HG03108 (cell line): ENCODE measurements at regions not wholly inside any gene's neighbourhood (a gene's known extent, or its start where the extent isn't known, plus 50 kb on each side); places are given as distances from the start of the nearest gene placed in this dataset.
"Not testable (repeated sequence)": the region's sequence is repeated elsewhere in the genome, so short reads cannot be mapped to it uniquely, and the experiment has no call there.

Experiments used
- ATAC-seq: cut with Tn5 transposase; IDR thresholded peaks from one replicate; pipeline ENCODE4 v1.9.1; 2021; ENCODE audit warnings: moderate library complexity; ENCODE audit not compliant: unreplicated experiment

- ATAC-seq, result not testable (repeated sequence)
These were observed 151.4 kb upstream of the RGS17 start for GRCh38 chr6:153282456-153282855.

- no peak for ATAC-seq
These were observed 144.9 kb upstream of the RGS17 start for GRCh38 chr6:153275997-153276396.

- ATAC-seq, result no peak
These were observed 141.3 kb upstream of the RGS17 start for GRCh38 chr6:153272201-153272980.

- ATAC-seq, result no peak
These were observed 132.4 kb upstream of the RGS17 start for GRCh38 chr6:153263489-153263888.

GRCh38 chr6:153251326-153251725 lies 120.2 kb upstream of the RGS17 start:
- no peak for ATAC-seq

GRCh38 chr6:153237670-153238069 lies 106.6 kb upstream of the RGS17 start:
- no peak for ATAC-seq

GRCh38 chr6:153231048-153231646 lies 100.1 kb upstream of the RGS17 start:
- no peak for ATAC-seq

GRCh38 chr6:153218184-153218792 lies 87.2 kb upstream of the RGS17 start:
- ATAC-seq, result no peak

GRCh38 chr6:153216789-153217188 lies 85.7 kb upstream of the RGS17 start:
- no peak for ATAC-seq

GRCh38 chr6:153215242-153215641 lies 84.2 kb upstream of the RGS17 start:
- ATAC-seq, result no peak

GRCh38 chr6:153214436-153214835 lies 83.4 kb upstream of the RGS17 start:
- ATAC-seq, result no peak

- peak; percentile 77 for ATAC-seq
These were observed 79.0 kb upstream of the RGS17 start for GRCh38 chr6:153210083-153210482.

GRCh38 chr6:153208706-153209105 lies 77.6 kb upstream of the RGS17 start:
- ATAC-seq, result no peak

GRCh38 chr6:153207617-153208016 lies 76.5 kb upstream of the RGS17 start:
- ATAC-seq, result no peak

GRCh38 chr6:153207006-153207405 lies 75.9 kb upstream of the RGS17 start:
- ATAC-seq, result no peak

GRCh38 chr6:153192943-153193885 lies 62.1 kb upstream of the RGS17 start:
- no peak for ATAC-seq

- no peak for ATAC-seq
These were observed 52.8 kb upstream of the RGS17 start for GRCh38 chr6:153183925-153184324.
